HG03342 (cell line): ENCODE measurements at regions not wholly inside any gene's neighbourhood (a gene's known extent, or its start where the extent isn't known, plus 50 kb on each side); places are given as distances from the start of the nearest gene placed in this dataset.
"Not testable (repeated sequence)": the region's sequence is repeated elsewhere in the genome, so short reads cannot be mapped to it uniquely, and the experiment has no call there.

Experiments
- ATAC-seq: cut with Tn5 transposase; IDR thresholded peaks from one replicate; pipeline ENCODE4 v1.9.1; 2021; ENCODE audit warnings: mild to moderate bottlenecking, moderate library complexity; ENCODE audit not compliant: unreplicated experiment

DNA sequence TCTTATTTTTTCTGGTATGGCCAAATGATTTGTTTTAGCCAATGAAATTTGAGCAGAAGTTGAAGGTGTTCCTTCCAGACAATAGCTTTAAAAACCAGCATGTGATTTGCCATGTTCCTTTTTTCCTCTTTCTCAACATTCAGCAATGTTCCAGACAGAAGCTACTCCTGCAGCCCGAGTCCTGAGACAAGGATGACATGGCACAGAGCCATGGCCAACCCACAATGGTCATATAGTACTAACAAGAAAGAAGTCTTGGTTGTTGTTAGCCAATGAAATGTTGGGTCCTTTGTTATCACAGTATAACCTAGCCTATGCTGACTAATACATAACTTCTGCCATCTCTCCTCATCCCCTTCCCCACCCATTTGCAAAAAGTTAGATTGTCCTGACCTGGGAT lies 211.1 kb upstream of the STT3B start:
- ATAC-seq, result no peak

DNA sequence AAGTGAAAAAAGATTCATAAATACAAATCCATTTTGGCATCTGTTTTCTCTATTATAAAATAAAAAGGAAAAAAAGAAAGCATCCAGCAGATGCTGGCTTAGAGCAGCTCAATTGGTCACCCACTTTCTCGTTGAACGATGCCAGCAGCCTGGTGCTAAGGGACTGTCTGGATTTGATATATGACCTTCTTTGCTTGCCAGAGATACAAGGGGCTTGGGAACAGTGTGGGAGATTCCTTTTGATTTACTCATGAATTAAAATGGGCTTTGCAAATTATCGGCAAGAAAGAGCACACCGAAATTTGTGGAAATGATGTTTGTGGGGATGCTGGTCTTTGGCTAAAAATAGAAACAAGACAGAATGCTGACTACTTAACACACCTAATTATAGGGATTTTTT lies 210.3 kb upstream of the STT3B start:
- ATAC-seq, result no peak

DNA sequence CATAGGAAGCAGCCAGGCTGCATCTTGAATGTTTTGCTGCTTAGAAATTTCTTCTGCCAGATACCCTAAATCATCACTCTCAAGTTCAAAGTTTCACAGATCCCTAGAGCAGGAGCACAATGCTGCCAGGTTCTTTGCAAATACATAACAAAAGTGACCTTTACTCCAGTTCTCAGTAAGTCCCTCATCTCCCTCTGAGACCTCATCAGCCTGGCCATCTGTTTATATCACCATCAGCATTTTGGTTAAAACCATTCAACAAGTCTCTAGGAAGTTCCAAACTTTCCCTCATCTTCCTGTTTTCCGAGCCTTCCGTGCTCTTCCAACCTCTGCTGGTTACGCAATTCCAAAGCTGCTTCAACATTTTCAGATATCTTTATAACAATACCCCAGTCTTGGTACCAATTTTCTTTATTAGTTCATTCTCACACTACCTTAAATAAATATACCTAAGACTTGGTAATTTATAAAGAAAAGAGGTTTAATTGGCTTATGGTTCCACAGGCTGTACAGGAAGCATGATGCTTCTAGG lies 204.8 kb upstream of the STT3B start:
- not testable (repeated sequence) for ATAC-seq

DNA sequence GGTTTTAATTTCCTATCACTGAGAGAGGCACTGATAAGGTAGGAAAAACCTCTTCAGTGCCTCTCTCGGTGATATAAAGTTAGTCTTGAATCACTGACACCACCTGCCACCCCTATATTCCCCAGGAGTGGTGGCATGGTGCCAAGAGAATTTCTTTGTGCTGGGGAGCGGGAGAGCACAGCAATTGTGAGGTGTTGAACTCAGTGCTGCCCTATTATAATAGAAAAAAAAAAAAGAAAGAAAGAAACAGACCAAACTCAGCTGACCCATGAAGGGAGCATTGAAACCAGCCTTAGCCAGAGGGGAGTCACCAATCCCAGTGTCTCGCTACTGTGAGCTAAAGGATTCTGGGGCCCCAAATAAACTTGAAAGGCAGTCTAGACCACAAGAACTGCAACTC lies 201.4 kb upstream of the STT3B start:
- no peak for ATAC-seq

DNA sequence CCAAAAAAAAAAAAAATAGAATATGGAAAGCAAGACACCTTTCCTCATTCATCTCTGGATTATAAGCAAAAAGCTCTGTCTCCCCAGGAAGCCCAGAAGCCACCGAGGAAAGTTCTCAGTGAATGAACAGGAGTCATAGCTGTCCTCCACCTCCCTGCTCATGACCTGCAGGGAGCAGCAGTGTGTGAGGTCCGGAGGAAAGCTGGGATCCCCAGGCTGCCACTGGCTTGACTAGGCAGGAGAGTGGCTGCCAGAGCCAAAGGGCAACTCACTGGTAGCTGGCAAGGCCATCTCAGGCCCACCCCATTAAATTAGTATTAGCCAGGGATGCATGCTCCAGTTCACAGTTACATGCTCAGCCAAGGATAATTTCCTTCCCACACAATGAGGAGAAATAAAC lies 191.6 kb upstream of the STT3B start:
- no peak for ATAC-seq

DNA sequence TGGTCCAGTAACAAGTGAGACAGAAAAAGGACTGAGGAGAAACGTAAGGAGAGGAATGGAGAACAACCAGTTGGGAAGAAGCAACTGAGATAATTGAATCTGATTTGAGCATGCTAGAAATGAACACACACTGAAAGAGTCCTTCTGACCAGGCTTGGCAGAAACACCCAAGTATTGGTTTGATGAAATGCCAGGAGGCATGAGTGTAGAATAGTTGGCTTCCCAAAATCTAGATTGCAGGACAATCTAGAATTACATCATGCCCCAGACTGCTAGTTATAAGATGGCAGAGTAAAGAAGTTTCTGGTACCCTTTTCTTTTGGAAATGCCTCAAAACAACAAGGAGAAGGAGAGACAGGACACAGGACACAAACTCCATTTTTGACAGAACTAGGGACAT lies 189.7 kb upstream of the STT3B start:
- ATAC-seq, result no peak

DNA sequence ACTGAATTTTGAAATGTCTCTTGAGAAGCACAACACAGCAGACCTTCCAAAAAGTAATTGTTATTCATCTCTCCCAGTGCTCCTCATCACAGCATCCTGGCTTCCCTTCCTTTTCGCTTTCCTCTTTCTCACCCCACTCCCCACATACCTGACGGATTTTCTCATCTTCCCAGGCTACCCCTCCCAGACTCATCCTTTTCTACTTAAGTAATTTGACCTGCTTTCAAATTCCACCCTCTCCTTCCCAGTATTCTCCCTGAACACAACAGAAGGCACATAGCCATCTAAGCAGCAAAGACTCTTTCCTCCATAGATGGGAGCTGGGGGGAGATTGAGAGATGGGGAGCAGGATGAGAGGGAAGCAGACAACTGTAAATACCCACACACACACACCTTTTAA lies 187.1 kb upstream of the STT3B start:
- ATAC-seq, result no peak

DNA sequence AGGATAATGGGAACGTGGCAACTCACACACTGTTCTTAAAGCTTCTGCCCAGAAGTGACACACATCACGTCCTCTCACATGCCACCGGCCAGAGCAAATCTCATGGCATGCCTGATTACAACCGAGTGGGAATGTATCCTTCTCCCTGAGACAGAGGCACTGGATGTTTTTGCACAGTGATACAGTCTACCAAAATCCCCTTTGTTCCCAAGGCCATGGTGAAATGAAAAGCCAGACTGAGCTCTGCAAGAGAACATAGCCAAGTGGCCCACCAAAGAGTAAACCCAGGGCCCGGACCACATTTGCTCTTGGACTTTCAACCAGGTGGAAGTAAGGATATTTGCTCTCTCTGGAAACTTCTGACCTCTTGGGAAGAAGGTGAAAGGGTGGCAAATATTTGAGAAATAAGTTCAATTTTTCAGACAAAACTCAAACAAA lies 186.2 kb upstream of the STT3B start:
- ATAC-seq, result no peak

DNA sequence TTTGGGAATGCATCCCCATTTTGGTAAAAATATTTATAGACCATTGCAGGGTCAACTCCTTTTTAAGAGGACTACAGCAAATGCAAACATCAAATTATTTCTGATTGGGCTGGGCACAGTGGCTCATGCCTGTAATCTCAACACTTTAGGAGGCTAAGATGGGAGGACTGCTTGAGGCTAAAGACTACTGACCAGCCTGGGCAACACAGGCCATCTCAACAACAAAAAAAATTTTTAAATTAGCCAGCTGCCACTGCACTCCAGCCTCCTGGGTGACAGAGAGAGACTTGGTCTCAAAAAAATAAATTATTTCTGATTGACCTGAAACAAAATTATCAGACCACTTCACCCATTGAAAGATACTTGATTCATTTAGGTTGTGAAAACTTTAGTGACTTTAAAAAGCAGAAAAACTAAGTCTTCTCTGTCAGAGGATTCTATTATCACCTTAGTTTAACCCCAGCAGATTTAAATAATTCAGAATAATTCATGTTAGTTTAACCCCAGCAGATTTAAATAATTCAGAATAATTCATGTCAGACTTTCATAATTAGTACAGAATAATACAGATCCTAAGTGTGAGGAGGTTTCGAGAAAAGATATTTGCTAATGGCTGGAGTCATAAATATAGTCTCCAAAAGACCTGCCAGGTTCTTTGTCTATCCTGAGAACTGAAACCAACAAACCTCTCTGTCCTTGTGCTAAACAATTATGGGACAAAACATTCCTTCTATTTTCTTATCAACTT lies 183.6 kb upstream of the STT3B start:
- ATAC-seq, result no peak

DNA sequence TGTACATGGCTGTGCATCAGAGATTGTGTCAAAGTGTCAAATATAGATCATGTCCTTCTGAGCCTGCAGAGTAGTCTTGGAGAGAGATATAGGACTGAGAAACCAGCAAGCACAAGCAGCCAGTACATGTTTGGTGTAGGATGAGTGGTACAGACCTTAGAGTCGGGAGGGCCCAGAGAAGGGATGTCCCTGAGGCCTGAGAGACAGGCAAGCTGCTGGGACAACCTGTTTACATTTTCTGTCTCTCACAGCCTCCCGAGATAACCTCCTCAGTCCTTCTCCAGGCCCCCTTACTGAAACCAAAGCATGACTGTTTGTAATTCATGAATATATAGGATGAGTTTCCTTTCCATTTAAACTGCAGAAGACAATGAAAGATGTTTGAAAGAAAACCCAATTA lies 182.4 kb upstream of the STT3B start:
- no peak for ATAC-seq

DNA sequence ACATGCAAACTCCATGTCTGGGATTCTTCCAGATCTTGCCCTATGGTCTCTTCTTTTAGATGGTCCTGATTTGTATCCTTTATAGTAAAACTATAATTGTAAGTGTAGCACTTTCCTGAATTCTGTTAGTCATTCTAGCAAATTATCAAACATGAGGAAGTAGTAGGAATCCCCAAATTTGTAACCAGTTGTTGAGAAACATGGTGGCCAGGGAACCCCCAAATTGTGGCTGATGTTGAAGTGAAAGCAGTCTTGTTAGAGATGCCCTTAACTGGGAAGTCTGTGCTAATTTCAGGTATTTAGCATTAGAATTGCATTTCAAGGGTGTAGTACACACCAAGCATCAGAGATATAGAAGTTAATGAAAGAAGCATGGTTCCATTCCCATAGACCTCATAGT lies 180.4 kb upstream of the STT3B start:
- no peak for ATAC-seq

DNA sequence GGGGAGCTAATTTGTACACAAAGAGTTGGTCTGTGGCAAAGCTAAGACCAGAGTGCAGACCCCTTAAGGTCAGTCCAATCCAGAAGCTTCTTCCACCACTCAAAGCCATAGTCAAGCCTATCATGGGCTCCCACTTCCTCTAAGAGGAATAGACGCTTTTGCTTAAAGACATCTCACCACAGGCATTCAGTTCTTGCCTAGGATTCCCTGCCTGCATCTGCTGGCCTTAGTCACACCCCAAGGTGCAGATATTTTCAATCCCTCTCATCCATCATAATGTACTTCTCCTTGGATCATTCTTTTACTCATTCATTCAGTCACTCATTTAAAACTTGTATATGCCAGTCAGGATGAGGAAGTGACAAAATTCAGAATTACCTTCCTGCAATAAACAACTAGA lies 179.6 kb upstream of the STT3B start:
- ATAC-seq, result no peak

DNA sequence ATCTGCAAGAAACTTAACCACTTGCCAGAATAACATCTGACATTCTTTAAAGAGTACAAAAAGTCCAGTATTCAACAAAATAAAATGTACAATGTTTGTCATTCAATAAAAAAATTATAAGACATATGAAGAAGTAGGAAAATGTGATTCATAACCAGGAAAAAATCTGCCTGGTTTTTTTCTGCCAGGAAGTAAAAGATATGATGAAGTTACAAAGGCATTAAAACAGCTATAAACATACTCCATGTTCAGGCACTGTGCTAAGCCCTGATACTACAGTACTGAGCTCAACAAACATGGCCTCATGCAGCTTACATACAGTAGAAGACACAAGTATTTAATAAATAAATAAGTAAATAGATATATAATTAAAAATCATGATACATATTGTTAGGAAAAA lies 178.4 kb upstream of the STT3B start:
- ATAC-seq, result no peak

DNA sequence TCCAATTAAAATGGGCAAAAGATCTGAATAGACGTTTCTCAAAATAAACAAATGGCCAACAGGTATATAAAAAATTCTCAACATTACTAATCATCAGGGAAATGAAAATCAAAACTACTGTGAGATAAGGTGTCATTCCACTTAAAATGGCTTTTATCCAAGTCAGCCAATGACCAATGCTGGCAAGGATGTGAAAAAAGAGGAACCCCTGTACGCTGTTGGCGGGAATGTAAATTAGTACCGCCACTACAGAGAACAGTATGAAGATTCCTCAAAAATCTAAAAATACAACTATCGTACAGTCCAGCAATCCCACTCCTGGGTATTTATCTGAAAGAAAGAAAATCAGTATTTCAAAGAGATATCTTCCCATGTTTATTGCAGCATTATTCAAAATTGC lies 176.9 kb upstream of the STT3B start:
- ATAC-seq, result no peak

DNA sequence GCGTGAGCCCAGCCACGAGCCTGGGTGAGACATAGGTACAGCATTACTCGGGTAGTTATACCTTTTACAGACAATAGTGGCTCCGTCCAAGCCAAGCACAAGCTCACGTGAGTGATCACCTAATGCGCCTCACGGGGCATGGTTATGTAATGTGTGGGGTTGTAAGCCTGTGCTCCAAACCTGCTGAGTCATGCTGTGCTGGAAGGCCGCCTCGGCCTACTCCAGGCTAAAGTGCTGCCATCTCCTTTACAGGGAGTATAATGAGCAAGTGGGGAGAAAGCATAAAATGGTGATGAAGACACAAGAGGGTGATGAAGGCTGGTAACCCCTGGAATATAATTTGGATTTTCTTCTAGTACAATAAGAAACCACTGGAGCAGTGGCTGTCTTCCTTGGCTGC lies 175.8 kb upstream of the STT3B start:
- ATAC-seq, result no peak

DNA sequence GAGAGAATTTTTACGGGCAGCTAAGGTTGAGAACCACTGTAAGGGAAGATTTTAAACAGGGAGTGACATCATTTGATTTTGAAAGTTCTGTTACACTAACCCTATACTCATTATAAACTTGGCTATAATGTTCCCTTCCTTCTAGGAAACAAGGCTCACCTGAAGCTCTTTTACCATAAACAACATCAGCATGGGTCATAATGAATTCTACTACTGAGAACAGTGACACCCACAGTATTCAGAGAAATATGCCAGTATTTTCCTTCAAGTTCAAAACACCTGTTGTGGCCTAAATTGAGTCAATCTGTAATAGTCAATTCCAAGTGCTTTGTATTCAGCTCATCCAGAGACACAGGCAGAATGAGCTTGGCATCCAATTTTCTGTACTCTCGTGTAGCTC lies 175.3 kb upstream of the STT3B start:
- ATAC-seq, result no peak

DNA sequence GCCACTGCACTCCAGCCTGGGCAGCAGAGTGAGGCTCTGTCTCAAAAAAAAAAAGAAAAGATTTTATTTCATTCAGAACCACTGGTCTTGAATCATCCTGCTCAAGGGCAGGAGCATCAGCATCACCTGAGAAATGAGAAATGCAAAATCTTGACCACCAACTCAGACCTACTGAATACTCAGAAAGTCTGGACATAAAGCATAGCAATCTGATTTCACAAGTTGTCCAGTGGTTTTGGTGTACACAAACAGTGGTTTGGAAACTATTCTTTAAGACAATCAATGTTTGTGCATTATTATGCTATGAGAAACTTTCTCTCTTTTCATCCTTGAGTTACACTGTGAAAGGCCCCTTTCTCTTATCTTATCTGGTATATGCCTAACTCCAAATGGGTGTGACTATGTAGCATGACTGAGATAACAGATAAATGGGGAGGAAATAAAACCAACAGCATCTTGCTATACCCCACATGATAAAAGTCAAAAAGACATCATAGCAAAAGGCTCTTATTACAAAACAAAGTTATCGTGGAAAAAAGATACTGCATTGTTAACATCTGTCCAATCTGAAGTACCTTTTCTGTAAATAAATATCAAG lies 174.2 kb upstream of the STT3B start:
- ATAC-seq, result no peak

DNA sequence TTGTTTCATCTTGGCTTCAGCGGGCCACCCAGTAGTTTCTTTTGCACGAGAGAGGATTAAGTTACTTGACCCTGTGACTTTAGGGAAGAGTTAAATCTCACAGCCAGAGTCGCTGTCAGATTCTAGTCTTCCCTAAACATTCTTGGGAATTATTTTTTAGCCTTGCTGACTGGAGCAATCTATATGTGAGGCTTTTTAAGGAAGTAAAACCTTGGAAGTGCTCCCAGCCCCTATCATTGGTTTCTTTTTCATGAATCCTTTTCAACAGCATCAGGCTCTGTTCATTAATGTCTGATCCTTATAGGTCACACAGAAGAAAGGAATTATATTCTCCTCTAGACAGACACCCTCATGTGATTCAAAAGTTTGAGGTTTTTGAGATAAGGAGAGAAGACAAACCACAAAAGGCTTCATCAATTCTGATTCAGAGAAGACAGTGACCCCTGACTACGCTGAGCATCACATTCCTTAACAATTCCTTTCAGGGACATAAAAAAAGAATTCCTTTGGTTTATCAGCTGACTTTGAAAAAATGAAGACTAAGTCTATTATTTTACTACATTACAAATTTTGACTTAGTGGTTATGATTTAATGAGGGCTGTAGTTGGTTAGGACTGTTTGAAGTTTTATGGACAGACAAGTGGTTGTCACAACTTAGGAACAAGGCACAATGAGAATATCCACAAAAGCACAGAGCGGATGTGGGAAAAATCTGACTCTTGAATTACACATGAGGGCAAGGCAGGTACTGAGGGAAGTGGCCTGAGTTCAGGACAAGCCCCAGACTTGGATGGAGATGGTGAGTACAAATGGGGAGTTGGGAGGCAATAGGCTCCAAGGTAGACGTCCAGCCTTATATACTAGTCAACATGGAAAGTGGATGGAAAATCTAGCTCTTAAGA lies 171.1 kb upstream of the STT3B start:
- ATAC-seq, result no peak

DNA sequence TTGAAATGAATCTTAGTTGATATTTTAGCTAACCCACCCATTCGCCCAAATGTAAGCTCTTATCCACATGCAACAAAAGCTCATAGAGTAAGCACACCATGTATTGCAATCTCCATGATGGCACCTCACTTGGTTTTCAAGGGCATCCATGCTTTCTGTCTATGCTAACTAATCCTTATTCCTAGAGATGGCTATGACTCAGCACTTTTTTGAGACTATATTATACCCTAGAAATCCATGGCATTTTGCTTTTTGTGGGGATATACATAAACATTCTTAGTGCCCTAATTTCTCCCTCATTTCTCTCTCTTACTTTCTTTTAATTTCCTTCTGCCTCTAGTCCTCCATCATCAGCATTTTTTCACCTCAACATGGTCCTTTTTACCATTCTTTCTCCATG lies 168.5 kb upstream of the STT3B start:
- ATAC-seq, result no peak

DNA sequence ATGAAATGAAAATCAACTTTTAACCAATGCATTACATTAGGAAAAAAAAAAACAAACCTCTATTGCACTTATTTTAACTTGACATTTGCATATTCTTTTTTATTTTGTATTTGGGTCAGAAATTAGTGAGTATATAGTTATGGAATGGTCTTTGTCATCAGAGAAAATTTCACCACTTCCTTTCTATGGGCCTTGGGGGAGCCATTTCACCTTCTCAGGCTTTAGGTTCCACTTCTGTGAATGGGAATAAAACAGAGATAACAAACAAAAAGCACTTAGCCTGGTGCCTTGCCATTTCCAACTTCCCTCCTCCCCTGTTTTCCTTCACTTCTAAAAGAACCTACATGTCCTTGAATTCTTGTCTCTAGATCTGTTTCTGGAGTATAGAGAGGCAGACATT lies 168.0 kb upstream of the STT3B start:
- ATAC-seq, result no peak

DNA sequence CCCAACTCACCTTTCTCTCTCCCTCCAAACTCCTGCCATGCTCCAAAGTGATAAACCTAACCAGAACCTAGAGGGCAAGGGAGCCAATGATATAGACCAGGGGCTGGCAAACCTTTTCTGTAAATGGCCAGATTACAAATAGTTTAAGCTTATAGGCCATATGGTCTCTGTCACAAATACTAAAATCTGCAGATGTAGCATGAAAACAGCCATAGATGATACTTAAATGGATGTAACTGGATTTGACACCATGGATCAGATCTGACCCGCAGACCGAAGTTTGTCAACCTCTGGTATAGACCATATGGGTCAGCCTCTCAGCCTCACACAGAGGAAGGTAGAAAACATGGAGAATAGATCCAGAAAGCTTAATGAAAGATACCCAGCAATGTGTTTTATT lies 165.2 kb upstream of the STT3B start:
- ATAC-seq, result no peak
